ENCODE measurements at regions not wholly inside any gene's neighbourhood (a gene's known extent, or its start where the extent isn't known, plus 50 kb on each side); places are given as distances from the start of the nearest gene placed in this dataset.

DNA sequence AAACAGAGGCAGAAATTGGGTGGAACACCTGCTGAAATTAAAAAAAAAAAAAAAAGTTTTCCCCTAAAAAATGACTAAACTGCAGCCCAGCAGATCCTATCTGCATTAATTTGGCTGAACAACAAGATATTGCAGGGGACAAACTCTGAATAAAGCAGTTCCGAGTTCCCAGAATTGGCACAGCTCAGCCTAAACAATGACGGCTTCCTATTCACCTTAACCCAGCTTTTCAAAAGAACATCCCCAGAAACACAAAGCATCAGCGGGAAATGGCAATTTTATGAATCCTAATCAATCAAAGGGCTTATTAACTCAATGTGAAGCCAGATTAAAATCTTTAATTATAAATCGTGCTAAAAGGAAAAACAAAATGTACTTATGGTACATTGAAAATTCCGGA, 497.8 kb upstream of the ZFHX3 start:
- TF ChIP-seq, protein P1, sequence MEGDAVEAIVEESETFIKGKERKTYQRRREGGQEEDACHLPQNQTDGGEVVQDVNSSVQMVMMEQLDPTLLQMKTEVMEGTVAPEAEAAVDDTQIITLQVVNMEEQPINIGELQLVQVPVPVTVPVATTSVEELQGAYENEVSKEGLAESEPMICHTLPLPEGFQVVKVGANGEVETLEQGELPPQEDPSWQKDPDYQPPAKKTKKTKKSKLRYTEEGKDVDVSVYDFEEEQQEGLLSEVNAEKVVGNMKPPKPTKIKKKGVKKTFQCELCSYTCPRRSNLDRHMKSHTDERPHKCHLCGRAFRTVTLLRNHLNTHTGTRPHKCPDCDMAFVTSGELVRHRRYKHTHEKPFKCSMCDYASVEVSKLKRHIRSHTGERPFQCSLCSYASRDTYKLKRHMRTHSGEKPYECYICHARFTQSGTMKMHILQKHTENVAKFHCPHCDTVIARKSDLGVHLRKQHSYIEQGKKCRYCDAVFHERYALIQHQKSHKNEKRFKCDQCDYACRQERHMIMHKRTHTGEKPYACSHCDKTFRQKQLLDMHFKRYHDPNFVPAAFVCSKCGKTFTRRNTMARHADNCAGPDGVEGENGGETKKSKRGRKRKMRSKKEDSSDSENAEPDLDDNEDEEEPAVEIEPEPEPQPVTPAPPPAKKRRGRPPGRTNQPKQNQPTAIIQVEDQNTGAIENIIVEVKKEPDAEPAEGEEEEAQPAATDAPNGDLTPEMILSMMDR (IDR thresholded peaks at IDR 0.05), result no peak
- DNase-seq (ENCODE audit: low spot score) (no peak), ATAC-seq (ENCODE audit: low FRiP score) (no peak)

DNA sequence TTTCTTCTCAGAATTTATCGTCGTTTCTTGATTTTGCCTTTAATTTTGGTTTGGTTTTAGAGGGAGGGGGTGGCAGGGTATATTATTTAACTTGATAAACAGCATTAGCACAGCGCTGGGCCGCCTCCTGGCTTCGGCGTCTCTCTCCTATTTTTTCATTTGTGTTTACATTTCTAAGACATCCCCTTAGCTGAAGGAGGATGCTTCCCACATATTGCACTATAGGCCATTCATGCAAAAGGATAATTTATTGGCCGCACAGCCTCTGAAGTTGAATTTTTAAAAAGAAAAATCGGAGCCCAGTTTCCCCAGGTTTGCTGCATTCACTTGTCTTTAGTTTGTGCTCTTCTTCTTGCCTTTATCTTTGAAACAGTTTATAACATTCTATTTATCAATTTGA, 497.4 kb upstream of the ZFHX3 start:
- DNase-seq (ENCODE audit: low spot score) (no peak), ATAC-seq (ENCODE audit: low FRiP score) (no peak)
- TF ChIP-seq, protein P1 (IDR thresholded peaks at IDR 0.05), result no peak

DNA sequence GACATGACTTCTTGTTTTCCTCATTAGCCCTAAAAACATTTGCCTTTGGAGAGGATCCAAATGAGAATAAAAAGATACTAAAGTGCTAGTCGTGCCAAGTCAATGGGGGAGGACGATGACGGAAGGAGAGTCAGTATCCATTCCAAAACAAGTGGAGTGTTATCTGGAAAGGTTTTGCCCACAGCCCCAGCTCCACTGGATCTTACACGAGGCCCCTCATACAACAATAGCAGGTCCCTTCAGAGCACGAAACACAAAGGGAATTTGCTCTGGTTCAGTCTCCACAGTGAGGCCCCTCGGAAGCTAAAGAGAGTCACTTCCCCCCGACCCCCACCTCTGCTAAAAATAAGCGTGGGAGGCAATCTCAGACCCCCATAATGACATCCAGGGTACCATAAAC, 496.9 kb upstream of the ZFHX3 start:
- DNase-seq (ENCODE audit: low spot score) (no peak), ATAC-seq (ENCODE audit: low FRiP score) (no peak)
- TF ChIP-seq, protein P1 (IDR thresholded peaks at IDR 0.05), result no peak

DNA sequence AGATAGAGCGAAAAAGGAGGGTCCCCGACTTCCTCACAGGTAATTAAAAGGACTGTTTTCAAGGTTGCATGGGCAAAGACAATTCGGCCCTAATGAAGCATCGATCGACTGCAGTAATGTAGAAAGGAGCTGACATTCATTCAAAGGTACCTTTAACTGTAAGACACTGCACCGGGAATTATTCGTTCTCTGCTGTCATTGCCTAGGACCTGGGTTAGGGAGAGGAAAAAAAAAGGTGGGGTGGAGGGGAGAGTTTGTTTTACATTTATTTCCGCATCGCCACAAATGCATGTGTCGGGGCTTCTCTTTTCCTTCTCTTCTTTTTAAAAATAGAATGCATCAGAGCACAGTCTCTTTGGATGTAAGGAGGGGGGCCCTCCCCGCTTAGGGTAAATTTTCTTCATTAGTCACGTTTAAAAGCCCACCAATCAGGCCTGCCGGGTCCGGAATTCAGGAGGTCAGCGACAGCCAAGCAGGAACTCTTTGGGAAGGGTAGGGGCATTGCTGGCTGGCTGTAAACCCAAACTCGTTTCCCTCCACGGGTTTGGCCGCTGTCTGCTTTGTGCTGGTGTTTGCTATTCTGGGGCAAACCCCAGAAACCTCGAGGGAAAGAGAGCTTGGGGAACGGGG, 496.2 kb upstream of the ZFHX3 start:
- TF ChIP-seq, protein P1 (IDR thresholded peaks at IDR 0.05), result no peak
- ATAC-seq (ENCODE audit: low FRiP score) (no peak), DNase-seq (ENCODE audit: low spot score) (no peak)

DNA sequence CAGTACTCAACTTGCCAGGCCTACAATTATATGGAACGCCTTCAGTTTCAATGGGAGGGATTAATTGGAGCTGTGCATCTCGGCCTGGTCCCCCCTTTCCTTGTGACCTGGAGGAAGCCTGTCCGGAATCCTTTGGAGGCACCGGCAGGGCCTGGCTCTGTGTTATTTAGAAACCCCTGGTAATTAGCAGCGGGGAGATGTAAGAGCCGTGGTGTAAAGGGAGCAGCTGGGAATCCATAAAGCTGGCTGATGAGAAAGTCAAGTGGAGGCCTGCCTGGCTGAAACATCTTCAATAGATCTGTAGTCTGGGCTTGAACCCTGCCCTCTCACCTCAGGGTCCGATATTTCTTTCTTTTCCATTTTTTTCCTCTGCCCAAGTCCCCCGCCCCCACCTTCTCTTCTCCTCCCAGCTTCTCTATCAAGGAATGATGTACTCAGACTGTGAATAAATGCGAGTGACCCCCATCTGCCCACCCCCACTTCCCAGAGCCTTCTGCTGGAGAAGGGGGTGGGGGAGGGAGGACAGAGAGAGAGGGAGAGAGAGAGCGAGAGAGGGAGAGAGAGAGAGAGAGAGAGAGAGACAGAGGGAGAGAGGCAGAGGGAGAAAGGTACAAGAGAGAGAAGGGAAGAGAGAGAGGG, 495.5 kb upstream of the ZFHX3 start:
- ATAC-seq (ENCODE audit: low FRiP score) (no peak), DNase-seq (ENCODE audit: low spot score) (no peak)
- TF ChIP-seq, protein P1 (IDR thresholded peaks at IDR 0.05), result no peak

DNA sequence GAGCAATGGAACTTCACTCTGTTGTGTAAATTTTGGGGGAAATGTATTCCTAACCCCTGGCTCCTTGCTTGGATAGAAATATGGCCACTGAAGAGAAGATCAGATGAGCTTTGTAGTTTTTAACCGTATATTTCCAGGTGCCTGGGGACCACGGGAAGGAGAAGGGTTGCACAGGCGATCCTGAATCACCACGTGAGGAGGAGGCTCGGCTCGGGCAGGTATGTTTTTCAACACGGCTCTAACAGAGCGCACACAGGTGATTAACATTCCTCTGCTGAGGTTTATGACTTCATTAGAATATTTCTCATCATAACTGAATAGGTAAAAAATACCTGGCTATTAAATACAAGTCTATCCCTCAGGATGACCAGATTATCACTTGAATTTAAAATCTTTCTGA, 495.0 kb upstream of the ZFHX3 start:
- DNase-seq (ENCODE audit: low spot score) (no peak), ATAC-seq (ENCODE audit: low FRiP score) (no peak)
- TF ChIP-seq, protein P1 (IDR thresholded peaks at IDR 0.05), result no peak

DNA sequence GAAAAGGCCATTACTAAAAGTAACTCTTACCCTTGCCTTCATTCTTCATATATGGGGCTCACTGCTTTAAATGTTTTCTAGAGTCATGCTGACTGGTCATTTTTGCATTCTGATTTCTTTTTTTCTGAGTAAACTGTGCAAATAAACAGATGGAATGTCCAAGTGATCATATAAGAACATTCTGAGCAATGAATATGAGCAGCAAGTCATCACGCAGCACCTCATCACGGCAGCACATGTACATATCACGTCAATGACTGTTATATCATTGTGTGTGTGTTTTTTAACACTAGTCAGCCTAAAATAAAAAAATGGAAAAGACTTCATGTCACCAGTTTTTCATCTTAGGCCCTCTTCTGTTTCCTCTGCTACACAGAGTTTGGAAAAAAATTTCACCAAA, 490.0 kb upstream of the ZFHX3 start:
- no peak for DNase-seq (ENCODE audit: low spot score)
- no peak for ATAC-seq (ENCODE audit: low FRiP score)
- TF ChIP-seq, protein P1 (IDR thresholded peaks at IDR 0.05), result no peak

Measured in omental fat pad (tissue), 3 donors.